Thymus (tissue), 11 donors: ENCODE measurements at regions not wholly inside any gene's neighbourhood (a gene's known extent, or its start where the extent isn't known, plus 50 kb on each side); places are given as distances from the start of the nearest gene placed in this dataset.

Experiments
- DNase-seq, 9 donors: peaks; one replicate each; pipeline ENCODE4 v3.0.0-alpha.2; 2013; ENCODE audit warnings: low spot score in 9 of 9, low read depth in 6 of 9, missing footprints in 1 of 9
- H3K27ac ChIP-seq, 2 donors: one replicate each; pipeline ENCODE4 v1.5.1; 2013; ENCODE audit warnings: control low read depth in 1 of 2, low read depth in 1 of 2, low read length in 1 of 2, mild to moderate bottlenecking in 1 of 2, moderate library complexity in 1 of 2
- H3K27me3 ChIP-seq, 2 donors: one replicate each; pipeline ENCODE4 v1.5.1; 2013; ENCODE audit warnings: low read length in 1 of 2; ENCODE audit not compliant: control insufficient read depth in 2 of 2, insufficient read depth in 1 of 2
- H3K36me3 ChIP-seq, 2 donors: one replicate each; pipeline ENCODE4 v1.5.1; 2013; ENCODE audit warnings: low read length in 1 of 2, mild to moderate bottlenecking in 1 of 2, moderate library complexity in 1 of 2; ENCODE audit not compliant: control insufficient read depth in 2 of 2, insufficient read depth in 2 of 2
- H3K4me1 ChIP-seq, 2 donors: one replicate each; pipeline ENCODE4 v1.5.1; 2013; ENCODE audit warnings: low read length in 2 of 2; ENCODE audit not compliant: control insufficient read depth in 2 of 2, insufficient read depth in 2 of 2
- H3K4me3 ChIP-seq, 2 donors: one replicate each; pipeline ENCODE4 v1.5.1; 2013; ENCODE audit warnings: low read length in 2 of 2, control low read depth in 1 of 2, mild to moderate bottlenecking in 1 of 2
- H3K9me3 ChIP-seq, 2 donors: one replicate each; pipeline ENCODE4 v1.5.1; 2013; ENCODE audit warnings: low read length in 1 of 2, mild to moderate bottlenecking in 1 of 2; ENCODE audit not compliant: control insufficient read depth in 2 of 2, insufficient read depth in 1 of 2
- WGBS: extraction: QIAGEN DNeasy Blood & Tissue Kit; methylation state at CpG from one replicate; pipeline ENCODE4 v1.1.7; 2013; 5-methylcytosine and 5-hydroxymethylcytosine counted together
- donor health status: healthy.

DNA sequence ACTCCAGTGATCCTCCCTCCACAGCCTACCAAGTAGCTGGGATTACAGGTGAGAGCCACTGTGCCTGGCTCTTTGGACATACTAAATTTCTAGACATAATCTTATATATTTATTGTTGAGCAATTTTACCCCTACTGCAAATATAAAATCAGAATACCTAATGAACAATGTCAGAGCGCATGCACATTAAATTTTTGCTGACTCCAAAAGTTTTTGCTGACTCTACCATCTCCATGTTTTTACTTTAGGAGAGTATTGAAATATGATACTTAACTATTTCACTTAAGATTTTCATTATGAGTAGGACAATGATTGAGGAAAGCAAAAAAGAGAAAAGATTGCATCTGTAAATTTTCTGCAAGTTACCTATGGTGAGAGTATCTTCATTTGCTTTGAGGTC, 402.3 kb downstream of the LRRC70 start:
- DNase-seq, result no peak
- 95% methylated on average over 1 of the region's 1 CpG for WGBS
- no peak overlapping the region for H3K4me3 ChIP-seq

DNA sequence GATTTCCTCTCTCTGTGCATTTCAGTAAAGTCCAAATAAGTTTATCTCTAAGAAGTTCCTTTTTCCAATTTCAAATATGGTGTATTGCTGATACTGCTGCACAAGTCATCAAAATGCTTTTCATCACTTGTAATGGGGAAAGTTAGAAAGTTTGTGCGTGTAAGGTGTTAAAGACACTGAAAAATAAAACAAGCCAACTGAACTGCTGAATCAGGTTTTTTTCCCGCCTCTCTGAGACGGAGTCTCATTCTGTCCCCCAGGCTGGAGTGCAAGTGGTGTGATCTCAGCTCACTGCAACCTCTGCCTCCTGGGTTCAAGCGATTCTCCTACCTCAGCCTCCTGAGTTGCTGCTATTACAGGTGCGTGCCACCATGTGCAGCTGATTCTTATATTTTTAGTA, 400.9 kb downstream of the LRRC70 start:
- H3K36me3 ChIP-seq, result no peaks in the 10 kb centered on the region
- 96% methylated on average over 5 of the region's 5 CpGs for WGBS
- no peaks in the 10 kb centered on the region for H3K27me3 ChIP-seq
- no peak for DNase-seq
- H3K4me3 ChIP-seq, result no peak overlapping the region
- H3K27ac ChIP-seq, result no peak overlapping the region
- no peaks in the 10 kb centered on the region for H3K9me3 ChIP-seq
- H3K4me1 ChIP-seq, result no peaks in the 10 kb centered on the region

More for the DNA sequence above, 402.3 kb downstream of the LRRC70 start:
- no peaks in the 10 kb centered on the region for H3K27me3 ChIP-seq
- H3K27ac ChIP-seq, result no peak overlapping the region
- no peaks in the 10 kb centered on the region for H3K9me3 ChIP-seq
- H3K36me3 ChIP-seq, result no peaks in the 10 kb centered on the region
- H3K4me1 ChIP-seq, result no peaks in the 10 kb centered on the region

DNA sequence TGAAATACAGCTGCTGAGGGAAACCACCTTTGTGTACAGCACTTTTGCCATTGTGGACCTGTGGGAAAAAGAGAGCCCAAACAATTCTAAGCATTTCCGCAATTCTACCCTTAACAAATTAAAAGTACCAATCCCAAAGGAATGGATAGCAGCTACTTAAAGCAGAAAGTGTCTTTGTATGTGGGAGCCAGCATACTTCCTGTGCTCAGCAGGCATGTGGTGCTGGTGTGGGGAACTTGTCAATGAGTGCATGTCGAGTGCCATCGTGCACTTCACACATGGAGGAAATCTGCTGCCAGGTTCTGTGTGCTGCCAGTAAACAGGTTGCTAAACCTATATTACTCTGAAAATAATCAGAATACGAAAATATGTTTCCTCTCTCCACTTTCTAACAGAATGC, 399.0 kb downstream of the LRRC70 start:
- Histone ChIP-seq H3K9me3 (no peaks in the 10 kb centered on the region), H3K4me3 (no peak overlapping the region), H3K27ac (no peak overlapping the region), H3K4me1 (no peaks in the 10 kb centered on the region), H3K36me3 (no peaks in the 10 kb centered on the region), H3K27me3 (no peaks in the 10 kb centered on the region)
- 31% methylated on average over 4 of the region's 4 CpGs for WGBS
- no peak for DNase-seq

DNA sequence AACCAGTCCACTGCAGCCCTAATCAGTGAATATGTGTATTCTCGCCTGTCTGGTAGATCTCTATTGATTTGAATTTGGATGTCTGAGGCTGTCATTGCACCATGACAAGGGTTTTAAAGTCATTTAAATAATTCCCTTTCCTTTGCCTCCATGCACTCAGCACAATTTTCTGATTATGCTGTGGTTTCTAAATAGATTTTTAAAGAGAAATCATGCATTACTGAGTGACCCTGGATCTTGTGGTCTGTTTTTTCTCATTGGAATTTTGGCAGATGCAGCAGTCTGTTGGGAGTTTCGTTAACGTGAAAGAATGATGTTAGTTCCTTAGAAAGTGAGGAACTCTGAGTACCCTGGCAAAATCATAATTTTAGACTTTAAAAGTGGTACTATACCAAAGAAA, 396.0 kb downstream of the LRRC70 start:
- 62% methylated on average over 3 of the region's 3 CpGs for whole genome bisulfite sequencing
- no peak for DNase-seq

DNA sequence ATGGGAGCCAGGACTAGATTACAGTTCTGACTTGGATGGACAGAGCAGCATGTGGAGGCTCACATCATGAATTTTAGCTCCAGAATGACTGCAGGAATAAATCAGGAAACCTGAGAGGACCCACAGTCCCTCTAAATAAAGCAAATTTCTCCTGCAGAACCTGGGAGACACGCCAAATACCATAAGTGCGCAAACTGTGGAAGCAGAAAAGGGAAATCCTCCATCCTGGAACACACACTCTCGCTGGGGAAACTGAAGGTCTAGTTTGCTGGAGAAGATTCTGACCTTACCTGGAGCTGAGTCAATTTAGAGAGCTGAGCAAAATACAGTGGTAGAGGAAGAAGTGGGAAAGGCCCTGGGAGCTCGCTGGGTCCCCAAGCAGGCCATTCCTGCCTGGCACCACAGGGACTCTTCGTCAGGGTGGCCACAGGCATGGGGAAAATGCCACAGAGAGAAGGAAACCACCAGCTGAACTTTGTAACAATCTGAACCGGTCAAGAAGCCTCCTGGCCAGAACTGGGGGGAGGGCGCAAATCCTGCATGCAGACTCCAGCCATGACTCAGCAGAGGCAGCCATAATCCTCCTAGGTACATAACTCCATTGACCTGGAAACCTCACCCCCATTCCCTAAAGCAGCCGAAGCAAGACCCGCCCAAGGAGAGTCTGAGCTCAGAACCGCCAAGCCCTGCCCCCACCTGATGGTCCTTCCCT, 390.9 kb downstream of the LRRC70 start:
- Histone ChIP-seq H3K27ac (no peak overlapping the region), H3K27me3 (no peaks in the 10 kb centered on the region), H3K9me3 (peaks cover 0 to 7% of the 10 kb centered on the region in 2 donors), H3K36me3 (no peaks in the 10 kb centered on the region), H3K4me1 (no peaks in the 10 kb centered on the region), H3K4me3 (no peak overlapping the region)
- DNase-seq, result no peak
- 93% methylated on average over 10 of the region's 10 CpGs for WGBS

More for the DNA sequence above, 396.0 kb downstream of the LRRC70 start:
- Histone ChIP-seq H3K9me3 (peaks cover 0 to 4% of the 10 kb centered on the region in 2 donors), H3K36me3 (no peaks in the 10 kb centered on the region), H3K27me3 (no peaks in the 10 kb centered on the region), H3K4me3 (no peak overlapping the region), H3K27ac (no peak overlapping the region), H3K4me1 (no peaks in the 10 kb centered on the region)

DNA sequence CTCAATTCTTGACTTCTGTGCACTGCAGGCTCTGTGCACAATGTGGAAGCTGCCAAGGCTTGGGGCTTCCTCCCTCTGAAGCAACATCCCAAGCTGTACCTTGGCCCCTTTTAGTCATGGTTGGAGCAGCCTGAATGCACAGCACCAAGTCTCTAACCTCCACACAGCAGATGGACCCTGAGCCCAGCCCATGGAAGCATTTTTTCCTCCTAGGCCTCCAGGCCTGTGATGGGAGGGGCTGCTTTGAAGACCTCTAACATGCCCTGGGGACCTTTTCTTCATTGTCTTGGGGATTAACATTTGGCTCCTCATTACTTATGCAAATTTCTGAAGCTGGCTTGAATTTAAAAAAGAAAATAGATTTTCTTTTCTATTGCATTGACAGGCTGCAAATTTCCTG, 385.8 kb downstream of the LRRC70 start:
- H3K9me3 ChIP-seq, result peaks cover 0 to 14% of the 10 kb centered on the region in 2 donors

DNA sequence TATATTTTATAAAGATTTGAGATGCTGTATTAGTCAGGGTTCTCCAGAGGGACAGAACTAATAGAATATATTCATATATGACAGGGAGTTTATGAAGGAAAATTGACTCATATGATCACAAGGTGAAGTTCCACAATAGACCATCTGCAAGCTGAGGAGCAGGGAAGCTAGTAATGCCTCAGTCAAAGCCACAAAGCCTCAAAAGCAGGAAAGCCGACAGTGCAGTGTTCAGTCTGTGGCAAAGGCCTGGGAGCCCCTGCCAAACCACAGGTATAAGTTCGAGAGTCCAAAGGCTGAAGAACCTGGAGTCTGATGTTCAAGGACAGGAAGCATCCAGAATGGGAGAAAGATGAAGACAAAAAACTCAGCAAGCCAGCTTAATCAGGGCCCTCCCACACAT, 382.2 kb downstream of the LRRC70 start:
- Histone ChIP-seq H3K4me3 (no peak overlapping the region), H3K27me3 (no peaks in the 10 kb centered on the region), H3K27ac (no peak overlapping the region), H3K9me3 (peaks cover 0 to 13% of the 10 kb centered on the region in 2 donors), H3K4me1 (no peaks in the 10 kb centered on the region), H3K36me3 (no peaks in the 10 kb centered on the region)
- no peak for DNase-seq
- WGBS, result 80% methylated on average over 2 of the region's 2 CpGs

More for the DNA sequence above, 385.8 kb downstream of the LRRC70 start:
- no peaks in the 10 kb centered on the region for H3K36me3 ChIP-seq
- H3K4me3 ChIP-seq, result no peak overlapping the region
- no peaks in the 10 kb centered on the region for H3K27me3 ChIP-seq
- no peak for DNase-seq
- H3K27ac ChIP-seq, result no peak overlapping the region
- no peaks in the 10 kb centered on the region for H3K4me1 ChIP-seq

DNA sequence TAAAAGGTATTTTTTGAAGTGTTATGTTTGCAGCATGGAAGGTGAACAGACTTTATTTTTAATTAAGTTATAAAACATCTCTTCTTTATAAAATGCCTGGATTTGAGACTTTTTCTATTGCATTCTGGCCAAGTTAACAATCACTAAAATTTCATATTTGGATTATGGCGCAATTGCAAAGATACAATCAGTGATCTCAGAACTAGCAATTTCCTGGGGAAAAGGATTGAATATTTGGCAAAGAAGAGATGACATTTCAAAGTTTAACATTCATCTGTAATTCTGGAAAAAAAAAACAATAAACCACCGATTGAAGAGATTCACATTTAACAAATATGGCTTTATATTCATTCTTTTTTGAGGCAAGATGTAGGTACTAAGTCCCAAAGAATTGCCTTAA, 378.0 kb downstream of the LRRC70 start:
- Histone ChIP-seq H3K9me3 (peaks cover 0 to 5% of the 10 kb centered on the region in 2 donors), H3K4me3 (no peak overlapping the region), H3K27ac (no peak overlapping the region), H3K36me3 (no peaks in the 10 kb centered on the region), H3K4me1 (no peaks in the 10 kb centered on the region), H3K27me3 (no peaks in the 10 kb centered on the region)
- WGBS, result 91% methylated on average over 2 of the region's 2 CpGs
- no peak for DNase-seq

DNA sequence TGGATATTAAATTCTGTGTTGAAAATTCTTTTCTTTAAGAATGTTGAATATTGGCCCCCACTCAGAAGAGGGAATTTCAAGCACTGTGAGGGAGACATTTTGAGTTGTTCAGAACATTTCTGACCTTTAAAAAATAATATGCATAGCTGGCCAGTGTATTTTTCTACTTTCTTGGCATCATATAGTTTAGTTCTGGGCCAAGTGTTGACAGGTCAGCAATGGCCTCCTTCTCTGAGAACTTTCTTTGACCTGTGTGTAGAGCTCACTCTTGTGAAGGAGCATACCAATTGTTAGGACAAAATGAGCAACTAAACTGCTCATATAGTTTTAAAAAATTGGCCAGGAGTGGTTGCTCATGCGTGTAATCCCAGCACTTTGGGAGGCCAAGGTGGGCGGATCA, 376.0 kb downstream of the LRRC70 start:
- H3K4me1 ChIP-seq, result no peaks in the 10 kb centered on the region
- WGBS, result 96% methylated on average over 2 of the region's 2 CpGs
- no peaks in the 10 kb centered on the region for H3K36me3 ChIP-seq
- no peak overlapping the region for H3K4me3 ChIP-seq
- no peaks in the 10 kb centered on the region for H3K9me3 ChIP-seq
- no peak for DNase-seq
- no peaks in the 10 kb centered on the region for H3K27me3 ChIP-seq
- H3K27ac ChIP-seq, result no peak overlapping the region
